Activated B cell treated with CpG ODN at 0.5 μM for 24 hours (primary cell): ENCODE measurements at regions not wholly inside any gene's neighbourhood (a gene's known extent, or its start where the extent isn't known, plus 50 kb on each side); places are given as distances from the start of the nearest gene placed in this dataset.

Source experiments
- ATAC-seq: fragments of 200-7000 bp; cut with Tn5 transposase; one replicate; pipeline ENCODE4 v1.10.0; 2021; ENCODE audit warnings: low read depth, mild to moderate bottlenecking, moderate library complexity
- CTCF ChIA-PET: fragments of 350-600 bp; sonication (Branson Sonifier 250); formaldehyde crosslinking; loops from one replicate; lab custom pipeline; 2021; ENCODE audit warnings: antibody characterized with exemption; lab: Charles Lee
- POLR2A ChIA-PET: fragments of 350-600 bp; sonication (Branson Sonifier 250); formaldehyde crosslinking; loops from one replicate; lab custom pipeline; 2021; ENCODE audit warnings: antibody characterized with exemption; lab: Charles Lee
- DNase-seq: peaks from one replicate; pipeline ENCODE4 v3.0.0; 2022
- H3K27ac Mint-ChIP-seq: one replicate; pipeline ENCODE4 v1.8.0; 2020; ENCODE audit warnings: mixed read lengths
- H3K27me3 Mint-ChIP-seq: one replicate; pipeline ENCODE4 v1.8.0; 2021; ENCODE audit warnings: mixed read lengths
- H3K36me3 Mint-ChIP-seq: one replicate; pipeline ENCODE4 v1.8.0; 2021; ENCODE audit warnings: low read depth, mixed read lengths
- H3K4me1 Mint-ChIP-seq: one replicate; pipeline ENCODE4 v1.8.0; 2021; ENCODE audit warnings: mixed read lengths
- H3K4me3 Mint-ChIP-seq: one replicate; pipeline ENCODE4 v1.8.0; 2020; ENCODE audit warnings: mild to moderate bottlenecking, mixed read lengths
- H3K9me3 Mint-ChIP-seq: one replicate; pipeline ENCODE4 v1.8.0; 2020; ENCODE audit warnings: mixed read lengths
- intact Hi-C: fragments of 100-400 bp; cut with micrococcal nuclease; formaldehyde crosslinking; loops from one replicate; pipeline ENCODE4 v1.15.1; 2024
- TF ChIP-seq, protein P1 (sequence below): fragments of 200-600 bp; IDR thresholded peaks from one replicate; pipeline ENCODE4 v1.8.0; 2022; ENCODE audit warnings: antibody characterized with exemption, mild to moderate bottlenecking

DNA sequence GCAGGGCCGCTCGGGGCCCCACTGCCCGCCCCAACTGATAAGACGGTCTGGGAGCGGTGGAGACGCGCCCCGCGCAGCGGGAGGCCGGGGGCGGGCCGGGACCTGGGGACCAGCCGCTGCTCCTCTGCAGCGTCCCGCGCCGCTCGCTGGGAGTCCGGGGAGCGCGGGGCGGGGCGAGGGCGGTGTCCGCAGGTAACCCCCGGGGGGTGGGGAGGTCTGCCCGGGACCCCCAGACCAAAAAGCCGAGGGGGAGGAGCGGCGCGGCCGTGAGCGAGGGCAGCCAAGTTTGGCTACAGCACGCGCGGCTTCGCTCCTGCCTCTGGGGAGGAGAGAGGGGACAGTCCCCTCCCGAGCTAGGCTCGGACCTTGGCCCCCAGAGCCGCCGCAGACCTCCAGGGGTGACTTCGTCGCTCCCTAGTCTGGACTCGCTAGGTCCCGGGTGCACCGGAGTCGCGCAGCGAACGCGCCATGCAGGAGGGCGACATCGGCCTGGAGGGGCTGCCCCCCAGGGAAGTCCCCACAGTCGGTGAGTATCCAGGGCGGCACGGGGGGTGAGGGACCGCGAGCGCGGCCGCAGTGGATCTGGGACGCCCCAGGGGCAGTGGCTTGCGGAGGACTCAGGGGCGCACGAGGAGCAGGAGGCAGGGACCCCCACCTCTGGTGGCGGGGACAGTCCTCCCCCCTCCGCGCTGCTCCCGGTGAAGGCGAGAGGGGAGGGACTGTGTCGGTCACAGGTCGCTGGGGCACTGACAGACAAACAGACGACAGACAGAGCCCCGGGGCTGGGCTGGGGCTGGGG is 92.3 kb upstream of the ANO1 start:
- TF ChIP-seq, protein P1, sequence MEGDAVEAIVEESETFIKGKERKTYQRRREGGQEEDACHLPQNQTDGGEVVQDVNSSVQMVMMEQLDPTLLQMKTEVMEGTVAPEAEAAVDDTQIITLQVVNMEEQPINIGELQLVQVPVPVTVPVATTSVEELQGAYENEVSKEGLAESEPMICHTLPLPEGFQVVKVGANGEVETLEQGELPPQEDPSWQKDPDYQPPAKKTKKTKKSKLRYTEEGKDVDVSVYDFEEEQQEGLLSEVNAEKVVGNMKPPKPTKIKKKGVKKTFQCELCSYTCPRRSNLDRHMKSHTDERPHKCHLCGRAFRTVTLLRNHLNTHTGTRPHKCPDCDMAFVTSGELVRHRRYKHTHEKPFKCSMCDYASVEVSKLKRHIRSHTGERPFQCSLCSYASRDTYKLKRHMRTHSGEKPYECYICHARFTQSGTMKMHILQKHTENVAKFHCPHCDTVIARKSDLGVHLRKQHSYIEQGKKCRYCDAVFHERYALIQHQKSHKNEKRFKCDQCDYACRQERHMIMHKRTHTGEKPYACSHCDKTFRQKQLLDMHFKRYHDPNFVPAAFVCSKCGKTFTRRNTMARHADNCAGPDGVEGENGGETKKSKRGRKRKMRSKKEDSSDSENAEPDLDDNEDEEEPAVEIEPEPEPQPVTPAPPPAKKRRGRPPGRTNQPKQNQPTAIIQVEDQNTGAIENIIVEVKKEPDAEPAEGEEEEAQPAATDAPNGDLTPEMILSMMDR: no peak
- H3K4me1 Mint-ChIP-seq: peaks cover 10% of the 10 kb centered on the region
- DNase-seq (no peak), ATAC-seq (no peak)
- no peak overlapping the region for H3K4me3 Mint-ChIP-seq
- ChIA-PET CTCF (no interaction called here), POLR2A (no interaction called here)
- peaks cover 56% of the 10 kb centered on the region for H3K27me3 Mint-ChIP-seq
- H3K27ac Mint-ChIP-seq: no peak overlapping the region
- intact Hi-C loops: no loop called here
- H3K9me3 Mint-ChIP-seq: no peaks in the 10 kb centered on the region
- no peaks in the 10 kb centered on the region for H3K36me3 Mint-ChIP-seq

DNA sequence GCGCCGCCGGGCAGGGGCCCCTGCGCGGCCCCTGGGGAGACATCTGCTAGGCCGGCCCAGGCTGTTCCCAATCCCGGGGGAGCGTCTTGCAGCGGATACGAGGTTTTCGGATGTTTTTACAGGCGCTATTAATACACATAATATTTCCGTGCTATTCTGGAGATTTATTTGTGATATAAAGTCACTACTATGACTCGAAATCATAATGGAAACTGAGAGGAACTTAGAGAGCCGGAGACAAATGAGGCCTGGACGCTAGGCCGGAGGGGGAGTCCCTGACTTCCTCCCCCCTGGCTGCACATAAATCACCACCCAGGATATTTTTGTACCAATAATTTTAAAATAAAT is 91.7 kb upstream of the ANO1 start:
- peaks cover 60% of the 10 kb centered on the region for H3K27me3 Mint-ChIP-seq
- no peak for DNase-seq
- ATAC-seq: no peak
- intact Hi-C loops: no loop called here
- H3K36me3 Mint-ChIP-seq: no peaks in the 10 kb centered on the region
- no peaks in the 10 kb centered on the region for H3K9me3 Mint-ChIP-seq
- TF ChIP-seq, protein P1: no peak
- H3K4me3 Mint-ChIP-seq: no peak overlapping the region
- H3K27ac Mint-ChIP-seq: no peak overlapping the region
- peaks cover 10% of the 10 kb centered on the region for H3K4me1 Mint-ChIP-seq
- POLR2A ChIA-PET: no interaction called here
- CTCF ChIA-PET: no interaction called here

DNA sequence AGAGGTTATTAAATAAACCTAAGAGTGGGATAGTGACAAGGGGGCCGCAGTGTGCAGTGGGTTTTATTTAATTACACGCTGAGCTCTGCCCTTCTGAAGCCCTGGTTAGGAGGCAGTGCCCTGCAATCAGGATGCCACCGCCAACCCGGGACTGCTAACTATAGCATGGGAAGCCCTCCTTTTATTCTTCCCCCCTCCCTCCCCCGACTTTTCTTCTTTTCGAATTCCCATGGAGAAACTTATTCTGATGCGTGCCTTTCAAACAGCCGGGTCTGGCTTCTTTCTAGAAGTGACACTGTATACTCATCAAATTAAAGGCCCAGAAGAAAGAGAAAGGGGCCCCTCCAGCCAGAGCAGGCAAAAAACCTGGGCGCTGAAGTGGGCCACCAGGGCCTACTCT is 91.3 kb upstream of the ANO1 start:
- peaks cover 10% of the 10 kb centered on the region for H3K4me1 Mint-ChIP-seq
- DNase-seq (no peak), ATAC-seq (no peak)
- H3K9me3 Mint-ChIP-seq: no peaks in the 10 kb centered on the region
- intact Hi-C loops: no loop called here
- H3K27me3 Mint-ChIP-seq: peaks cover 60% of the 10 kb centered on the region
- H3K4me3 Mint-ChIP-seq: no peak overlapping the region
- ChIA-PET POLR2A (no interaction called here), CTCF (no interaction called here)
- TF ChIP-seq, protein P1: no peak
- no peaks in the 10 kb centered on the region for H3K36me3 Mint-ChIP-seq
- no peak overlapping the region for H3K27ac Mint-ChIP-seq

DNA sequence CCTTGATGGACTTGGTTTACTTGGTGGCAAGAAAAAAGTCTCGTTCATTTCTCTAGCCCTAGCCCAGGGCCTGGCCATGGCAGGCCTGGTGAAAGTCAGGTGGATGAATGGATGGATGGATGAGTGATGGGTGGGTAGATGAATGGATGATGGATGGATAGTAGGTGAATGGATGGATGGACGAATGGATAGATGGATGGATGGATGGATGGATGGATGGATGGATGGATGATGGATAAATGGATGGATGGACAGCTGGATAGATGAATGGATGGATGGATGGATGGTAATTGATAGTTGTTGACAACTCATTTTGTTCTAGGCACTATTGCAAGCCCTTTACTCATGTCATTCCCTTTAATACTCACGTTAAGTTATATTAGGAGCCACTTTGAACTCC is 86.1 kb upstream of the ANO1 start:
- TF ChIP-seq, protein P1: no peak
- Mint-ChIP-seq H3K9me3 (peaks cover 5% of the 10 kb centered on the region), H3K4me1 (no peaks in the 10 kb centered on the region), H3K27ac (no peak overlapping the region), H3K36me3 (no peaks in the 10 kb centered on the region), H3K4me3 (no peak overlapping the region), H3K27me3 (peaks cover 28% of the 10 kb centered on the region)
- intact Hi-C loops: no loop called here
- DNase-seq: no peak
- ChIA-PET CTCF (no interaction called here), POLR2A (no interaction called here)
- no peak for ATAC-seq

DNA sequence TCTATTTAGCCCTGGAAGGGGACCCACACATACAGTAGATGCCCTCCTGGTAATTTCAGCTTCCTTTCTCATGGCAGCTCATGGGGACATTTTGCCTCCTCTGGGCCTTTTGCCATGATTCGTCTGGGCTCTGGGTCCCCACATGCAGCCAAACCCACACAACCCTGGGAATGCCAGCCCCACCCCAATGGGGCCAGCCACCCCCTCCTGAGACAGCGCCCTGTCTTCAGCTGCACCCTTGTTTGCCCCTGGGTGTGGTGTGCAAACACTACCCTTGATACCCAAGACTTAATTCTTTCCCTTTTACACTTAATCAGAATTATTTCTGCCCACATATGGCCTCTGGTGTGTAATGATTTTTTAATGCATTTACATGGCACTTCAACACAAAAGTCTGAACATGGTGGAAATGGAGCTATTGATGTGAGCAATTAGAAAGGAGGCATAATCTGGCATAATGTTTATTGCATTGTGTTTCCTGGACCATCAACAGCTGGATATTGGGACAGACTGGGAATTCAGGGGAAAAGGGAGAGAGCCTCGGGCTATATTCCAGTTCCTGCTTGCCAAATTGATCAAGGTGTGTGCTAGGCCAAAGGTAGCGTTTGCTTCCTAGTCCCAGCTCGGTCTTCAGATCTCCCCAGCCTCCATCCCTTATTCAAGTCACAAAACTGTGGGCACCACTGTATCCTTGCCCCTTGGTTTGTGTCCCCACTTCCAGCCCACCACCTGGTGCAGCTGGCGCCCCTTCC is 85.0 kb upstream of the ANO1 start:
- ChIA-PET POLR2A (no interaction called here), CTCF (no interaction called here)
- Mint-ChIP-seq H3K9me3 (peaks cover 5% of the 10 kb centered on the region), H3K4me1 (no peaks in the 10 kb centered on the region), H3K27me3 (peaks cover 18% of the 10 kb centered on the region), H3K36me3 (no peaks in the 10 kb centered on the region), H3K27ac (no peak overlapping the region), H3K4me3 (no peak overlapping the region)
- intact Hi-C loops: no loop called here
- DNase-seq (no peak), ATAC-seq (no peak)
- TF ChIP-seq, protein P1: no peak
